Fibroblast of villous mesenchyme (primary cell): ENCODE measurements at regions not wholly inside any gene's neighbourhood (a gene's known extent, or its start where the extent isn't known, plus 50 kb on each side); places are given as distances from the start of the nearest gene placed in this dataset.
A peak's percentile ranks its signal among the peaks of the same experiment; 100 is the strongest.
"Not testable (repeated sequence)": the region's sequence is repeated elsewhere in the genome, so short reads cannot be mapped to it uniquely, and the experiment has no call there.

Experiments
- DNase-seq: peaks from one replicate; pipeline ENCODE4 v3.0.0-alpha.2; 2010; ENCODE audit warnings: low read depth
- H3K4me3 ChIP-seq: 2 replicates; pipeline ENCODE4 v1.5.1; 2011; ENCODE audit warnings: low read depth, mild to moderate bottlenecking, low read length
- TF ChIP-seq, protein P1 (sequence below): IDR thresholded peaks from 2 replicates; pipeline ENCODE4 v1.5.1; 2012; ENCODE audit warnings: low read depth, mild to moderate bottlenecking, low read length; ENCODE audit not compliant: insufficient read depth

DNA sequence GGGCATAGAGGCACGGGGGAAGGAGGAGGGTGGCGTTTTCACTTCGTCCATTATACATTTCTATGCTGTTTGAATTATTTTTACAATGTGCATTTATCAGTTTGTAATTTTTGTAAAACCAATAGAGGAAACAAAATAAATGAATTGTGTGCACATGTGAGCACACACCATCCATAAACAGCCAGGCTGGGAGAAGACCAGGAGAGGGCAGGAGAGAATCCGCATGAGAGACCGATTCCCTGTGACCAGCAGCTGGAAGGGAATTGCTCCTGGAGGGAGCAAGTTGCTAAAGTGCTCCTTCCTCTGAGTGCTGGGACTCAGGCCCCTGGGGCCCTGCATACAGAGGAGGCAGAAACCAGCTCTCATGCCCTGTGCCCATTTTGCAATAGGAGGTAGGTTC, 126.0 kb downstream of the ABCC12 start:
- DNase-seq, result no peak
- no peak overlapping the region for H3K4me3 ChIP-seq
- TF ChIP-seq, protein P1, sequence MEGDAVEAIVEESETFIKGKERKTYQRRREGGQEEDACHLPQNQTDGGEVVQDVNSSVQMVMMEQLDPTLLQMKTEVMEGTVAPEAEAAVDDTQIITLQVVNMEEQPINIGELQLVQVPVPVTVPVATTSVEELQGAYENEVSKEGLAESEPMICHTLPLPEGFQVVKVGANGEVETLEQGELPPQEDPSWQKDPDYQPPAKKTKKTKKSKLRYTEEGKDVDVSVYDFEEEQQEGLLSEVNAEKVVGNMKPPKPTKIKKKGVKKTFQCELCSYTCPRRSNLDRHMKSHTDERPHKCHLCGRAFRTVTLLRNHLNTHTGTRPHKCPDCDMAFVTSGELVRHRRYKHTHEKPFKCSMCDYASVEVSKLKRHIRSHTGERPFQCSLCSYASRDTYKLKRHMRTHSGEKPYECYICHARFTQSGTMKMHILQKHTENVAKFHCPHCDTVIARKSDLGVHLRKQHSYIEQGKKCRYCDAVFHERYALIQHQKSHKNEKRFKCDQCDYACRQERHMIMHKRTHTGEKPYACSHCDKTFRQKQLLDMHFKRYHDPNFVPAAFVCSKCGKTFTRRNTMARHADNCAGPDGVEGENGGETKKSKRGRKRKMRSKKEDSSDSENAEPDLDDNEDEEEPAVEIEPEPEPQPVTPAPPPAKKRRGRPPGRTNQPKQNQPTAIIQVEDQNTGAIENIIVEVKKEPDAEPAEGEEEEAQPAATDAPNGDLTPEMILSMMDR, result peak; percentile 8

DNA sequence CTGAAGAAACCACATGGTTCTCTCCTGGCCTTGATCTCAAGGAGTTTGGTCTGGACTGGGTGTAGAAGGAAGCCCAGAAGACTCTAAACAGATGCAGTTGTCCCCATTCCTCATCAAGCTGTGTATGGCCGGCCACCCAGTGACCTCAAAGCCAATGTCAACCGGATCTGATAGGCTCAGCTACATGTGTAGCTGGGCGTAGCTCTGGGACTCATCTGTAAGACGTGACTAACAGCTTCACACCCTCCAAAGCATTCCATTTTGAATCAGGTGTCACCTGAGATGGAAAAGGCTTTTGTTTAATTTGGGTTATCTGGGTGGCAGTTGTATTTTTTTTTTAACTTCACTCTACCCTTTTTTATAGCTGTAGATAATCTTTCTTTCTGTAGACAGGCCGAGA, 130.4 kb downstream of the ABCC12 start:
- H3K4me3 ChIP-seq, result no peak overlapping the region

DNA sequence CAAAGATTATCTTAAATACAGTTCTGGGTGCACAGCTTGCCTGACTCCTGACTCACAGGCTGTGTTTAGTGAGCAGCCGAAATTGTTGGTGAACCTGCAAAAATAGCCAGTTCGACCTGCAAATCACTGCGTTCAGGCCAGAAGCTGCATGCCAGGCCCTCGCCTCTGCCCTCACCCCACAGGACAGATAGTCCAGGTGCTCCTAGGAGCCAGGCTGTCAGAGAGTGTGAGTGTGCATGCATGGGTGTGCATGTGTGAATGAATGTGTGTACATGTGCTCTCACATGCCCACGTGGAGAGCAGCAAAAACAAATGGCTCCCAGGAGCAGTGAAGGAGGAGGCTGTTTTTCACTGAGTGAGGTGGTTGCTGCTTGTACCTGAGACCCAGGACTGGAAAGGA, 131.8 kb downstream of the ABCC12 start:
- TF ChIP-seq, protein P1, result no peak
- no peak for DNase-seq
- H3K4me3 ChIP-seq, result no peak overlapping the region

More for the DNA sequence above, 130.4 kb downstream of the ABCC12 start:
- TF ChIP-seq, protein P1, result no peak
- DNase-seq, result no peak

DNA sequence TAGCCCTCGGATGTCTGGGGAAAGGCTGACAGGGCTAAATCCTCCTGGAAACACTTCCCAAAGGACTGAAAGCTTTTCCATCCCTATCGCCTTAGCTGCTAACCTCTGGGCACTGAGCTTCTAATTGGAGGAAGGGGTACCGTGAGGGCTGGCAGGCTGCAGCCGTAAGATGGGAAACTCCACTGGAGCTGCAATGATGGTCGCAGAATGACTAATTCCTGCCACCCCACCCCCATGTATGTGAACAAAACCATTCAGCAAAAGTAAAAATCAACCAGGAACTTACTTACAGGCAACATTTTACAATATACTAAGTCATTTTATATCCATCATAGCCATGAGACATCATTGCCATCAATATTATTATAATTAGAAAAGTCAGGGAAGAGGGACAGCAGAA, 133.3 kb downstream of the ABCC12 start:
- DNase-seq, result no peak
- H3K4me3 ChIP-seq, result no peak overlapping the region
- TF ChIP-seq, protein P1, result no peak

DNA sequence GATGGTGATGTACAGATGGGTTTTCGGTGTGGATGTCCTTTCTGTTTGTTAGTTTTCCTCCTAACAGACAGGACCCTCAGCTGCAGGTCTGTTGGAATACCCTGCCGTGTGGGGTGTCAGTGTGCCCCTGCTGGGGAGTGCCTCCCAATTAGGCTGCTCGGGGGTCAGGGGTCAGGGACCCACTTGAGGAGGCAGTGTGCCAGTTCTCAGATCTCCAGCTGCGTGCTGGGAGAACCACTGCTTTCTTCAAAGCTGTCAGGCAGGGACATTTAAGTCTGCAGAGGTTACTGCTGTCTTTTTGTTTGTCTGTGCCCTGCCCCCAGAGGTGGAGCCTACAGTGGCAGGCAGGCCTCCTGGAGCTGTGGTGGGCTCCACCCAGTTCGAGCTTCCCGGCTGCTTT, 135.2 kb downstream of the ABCC12 start:
- not testable (repeated sequence) for H3K4me3 ChIP-seq, DNase-seq

DNA sequence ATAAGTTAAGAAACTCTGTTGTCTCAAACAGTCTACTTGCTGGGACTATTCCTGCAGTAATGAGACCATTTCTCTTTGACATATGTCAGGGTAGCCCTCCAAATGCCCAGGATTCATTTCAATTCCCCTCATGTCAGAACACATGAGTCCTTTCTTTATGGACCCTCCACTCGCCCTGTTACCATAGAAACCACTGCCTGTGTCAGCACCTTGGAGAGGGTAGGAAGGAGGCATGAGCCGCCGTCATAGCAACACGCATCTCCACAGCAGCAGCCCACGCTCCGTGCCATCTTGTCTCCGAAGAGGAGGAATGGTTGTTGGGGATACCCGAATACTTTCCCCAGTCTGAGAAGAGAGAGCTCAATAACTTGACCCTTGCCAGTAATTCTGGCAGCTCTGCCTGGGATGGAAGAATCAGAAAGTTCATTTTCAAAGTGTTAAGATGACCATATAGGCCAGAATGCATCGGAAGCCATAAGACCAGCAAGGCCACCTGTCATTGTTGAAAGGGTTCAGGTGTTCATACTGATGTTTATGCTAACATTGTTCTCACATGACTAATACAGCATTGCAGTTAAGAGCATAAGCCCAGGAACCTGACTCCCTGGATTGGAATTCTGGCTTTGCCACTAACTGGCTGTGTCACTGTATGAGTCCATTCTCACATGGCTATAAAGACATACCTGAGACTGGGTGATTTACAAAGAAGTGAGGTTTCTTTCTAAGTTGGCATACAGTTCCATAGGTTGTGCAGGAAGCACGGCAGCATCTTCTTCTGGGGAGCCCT, 141.3 kb downstream of the ABCC12 start:
- DNase-seq, result no peak
- H3K4me3 ChIP-seq, result no peak overlapping the region
- TF ChIP-seq, protein P1, result no peak

DNA sequence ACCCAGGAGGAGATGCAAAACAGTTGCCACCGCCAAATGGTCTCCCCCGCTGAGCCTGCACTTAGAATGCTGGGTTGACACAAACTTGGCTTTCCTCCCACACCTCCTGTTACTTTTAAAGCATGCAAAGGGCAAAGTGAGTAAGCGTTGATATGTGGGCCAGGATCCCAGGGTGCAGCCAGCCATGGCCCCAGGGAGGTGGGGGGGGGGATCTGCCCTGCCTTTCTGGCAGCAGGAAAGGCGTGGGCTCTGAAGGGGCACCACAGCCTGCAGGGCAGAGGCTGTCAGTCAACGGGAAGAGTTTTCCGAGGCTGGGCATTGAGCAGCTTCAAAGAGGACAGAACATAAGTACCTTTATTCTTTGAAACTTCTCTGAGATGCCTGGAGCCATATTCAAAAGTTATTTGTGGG, 142.3 kb downstream of the ABCC12 start:
- DNase-seq, result no peak
- TF ChIP-seq, protein P1, result no peak
- H3K4me3 ChIP-seq, result no peak overlapping the region
